ENCODE measurements at regions not wholly inside any gene's neighbourhood (a gene's known extent, or its start where the extent isn't known, plus 50 kb on each side); places are given as distances from the start of the nearest gene placed in this dataset.

DNA sequence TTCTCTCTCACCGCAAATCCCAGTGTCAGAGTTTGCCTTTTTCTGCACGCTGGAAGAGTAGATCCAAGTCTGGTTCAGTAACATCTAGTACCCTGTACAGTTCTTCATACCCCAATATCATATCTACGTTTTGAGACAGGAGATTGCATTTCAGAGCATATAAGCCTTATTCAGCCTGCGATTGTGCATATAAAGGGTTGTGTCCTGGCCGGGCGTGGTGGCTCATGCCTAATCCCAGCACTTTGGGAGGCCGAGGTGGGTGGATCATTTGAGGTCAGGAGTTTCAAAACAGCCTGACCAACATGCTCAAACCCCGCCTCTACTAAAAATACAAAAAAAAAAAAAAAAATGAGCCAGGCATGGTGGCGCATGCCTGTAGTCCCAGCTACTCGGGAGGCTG, 104.9 kb downstream of the MTNR1B start:
- Histone ChIP-seq H3K9me3 (ENCODE audit: insufficient read depth, low read length) (no peaks in the 10 kb centered on the region), H3K27me3 (ENCODE audit: low read depth, low read length) (peaks cover 21% of the 10 kb centered on the region), H3K27ac (ENCODE audit: low read length) (no peak overlapping the region), H3K4me2 (ENCODE audit: low read length) (no peak overlapping the region), H3K4me1 (ENCODE audit: low read length) (peaks cover 16% of the 10 kb centered on the region), H4K20me1 (ENCODE audit: insufficient read depth, low read length) (no peaks in the 10 kb centered on the region), H3K9ac (ENCODE audit: low read length) (no peak overlapping the region), H3K4me3 (ENCODE audit: low read length) (no peak overlapping the region), H2AFZ (ENCODE audit: low read depth, low read length) (no peak overlapping the region), H3K36me3 (replicated peaks; ENCODE audit: low read depth, low read length) (no peaks in the 10 kb centered on the region), H3K79me2 (ENCODE audit: low read length) (no peaks in the 10 kb centered on the region)
- no peak for TF ChIP-seq CTCF (IDR thresholded peaks at IDR 0.05; ENCODE audit: low read depth, low read length)
- no peak for TF ChIP-seq EZH2phosphoT487 (IDR thresholded peaks at IDR 0.05; ENCODE audit: low read depth)

DNA sequence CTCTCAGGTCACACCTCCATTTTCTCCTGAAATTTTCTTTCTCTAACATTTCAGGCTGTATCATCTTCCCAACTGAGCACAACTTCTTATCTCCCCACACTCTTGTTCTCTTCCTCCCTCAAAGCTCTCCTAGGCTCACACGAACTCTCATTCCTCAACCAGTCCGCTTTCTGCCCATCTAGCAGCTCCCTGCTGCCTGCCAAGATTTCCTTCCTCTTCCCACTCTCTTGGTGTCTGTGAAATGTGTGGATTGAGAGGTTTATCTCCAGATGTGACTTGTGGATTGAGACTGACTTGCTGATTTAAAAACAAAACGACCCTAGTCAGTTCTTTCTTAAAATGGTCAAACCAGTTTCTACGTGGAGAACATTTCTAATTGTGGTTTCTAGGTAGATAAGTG, 106.3 kb downstream of the MTNR1B start:
- Histone ChIP-seq H4K20me1 (ENCODE audit: insufficient read depth, low read length) (no peaks in the 10 kb centered on the region), H3K27me3 (ENCODE audit: low read depth, low read length) (peaks cover 26% of the 10 kb centered on the region), H3K4me2 (ENCODE audit: low read length) (no peak overlapping the region), H3K9me3 (ENCODE audit: insufficient read depth, low read length) (no peaks in the 10 kb centered on the region), H2AFZ (ENCODE audit: low read depth, low read length) (no peak overlapping the region), H3K9ac (ENCODE audit: low read length) (no peak overlapping the region), H3K4me1 (ENCODE audit: low read length) (peaks cover 16% of the 10 kb centered on the region), H3K79me2 (ENCODE audit: low read length) (no peaks in the 10 kb centered on the region), H3K4me3 (ENCODE audit: low read length) (no peak overlapping the region), H3K27ac (ENCODE audit: low read length) (no peak overlapping the region), H3K36me3 (replicated peaks; ENCODE audit: low read depth, low read length) (no peaks in the 10 kb centered on the region)
- no peak for TF ChIP-seq CTCF (IDR thresholded peaks at IDR 0.05; ENCODE audit: low read depth, low read length)

DNA sequence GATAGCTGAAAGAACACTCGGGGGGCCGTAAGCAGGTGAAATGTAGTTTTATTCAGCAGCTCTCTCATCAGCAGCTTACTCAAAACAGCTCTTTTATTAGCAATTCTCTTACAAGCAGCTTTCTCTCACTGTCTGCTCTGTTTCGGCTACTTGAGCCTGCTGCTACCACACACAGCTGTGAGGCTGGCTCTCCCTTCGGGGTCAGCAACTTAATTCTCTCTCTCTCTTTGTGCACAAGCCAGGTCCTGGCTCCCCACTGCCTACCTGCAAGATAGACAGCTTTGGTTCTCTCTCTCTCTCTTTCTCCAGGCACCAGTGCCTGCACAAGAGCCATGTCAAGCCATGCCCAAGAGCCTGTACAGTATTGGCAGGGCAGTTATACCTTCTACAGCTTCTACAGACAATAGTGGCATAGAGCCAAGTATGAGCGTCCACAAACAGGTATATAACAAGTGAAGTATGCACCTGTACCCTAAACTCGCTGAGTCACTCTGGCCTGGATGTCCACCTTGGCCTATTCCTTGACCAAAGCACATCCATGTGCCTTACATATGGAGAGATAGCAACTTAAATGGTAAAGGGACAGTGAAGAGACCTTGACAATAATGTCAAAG, 110.8 kb downstream of the MTNR1B start:
- no peak overlapping the region for H3K27ac ChIP-seq (ENCODE audit: low read length)
- no peak overlapping the region for H3K4me3 ChIP-seq (ENCODE audit: low read length)
- H3K36me3 ChIP-seq (replicated peaks; ENCODE audit: low read depth, low read length), result no peaks in the 10 kb centered on the region
- no peaks in the 10 kb centered on the region for H3K9me3 ChIP-seq (ENCODE audit: insufficient read depth, low read length)
- H4K20me1 ChIP-seq (ENCODE audit: insufficient read depth, low read length), result no peaks in the 10 kb centered on the region
- no peak overlapping the region for H3K4me2 ChIP-seq (ENCODE audit: low read length)
- no peaks in the 10 kb centered on the region for H3K79me2 ChIP-seq (ENCODE audit: low read length)
- peaks cover 31% of the 10 kb centered on the region for H3K27me3 ChIP-seq (ENCODE audit: low read depth, low read length)
- no peak overlapping the region for H3K9ac ChIP-seq (ENCODE audit: low read length)
- H2AFZ ChIP-seq (ENCODE audit: low read depth, low read length), result no peak overlapping the region
- H3K4me1 ChIP-seq (ENCODE audit: low read length), result peaks cover 32% of the 10 kb centered on the region
- TF ChIP-seq EZH2phosphoT487 (IDR thresholded peaks at IDR 0.05; ENCODE audit: low read depth), result no peak
- TF ChIP-seq CTCF (IDR thresholded peaks at IDR 0.05; ENCODE audit: low read depth, low read length), result no peak

DNA sequence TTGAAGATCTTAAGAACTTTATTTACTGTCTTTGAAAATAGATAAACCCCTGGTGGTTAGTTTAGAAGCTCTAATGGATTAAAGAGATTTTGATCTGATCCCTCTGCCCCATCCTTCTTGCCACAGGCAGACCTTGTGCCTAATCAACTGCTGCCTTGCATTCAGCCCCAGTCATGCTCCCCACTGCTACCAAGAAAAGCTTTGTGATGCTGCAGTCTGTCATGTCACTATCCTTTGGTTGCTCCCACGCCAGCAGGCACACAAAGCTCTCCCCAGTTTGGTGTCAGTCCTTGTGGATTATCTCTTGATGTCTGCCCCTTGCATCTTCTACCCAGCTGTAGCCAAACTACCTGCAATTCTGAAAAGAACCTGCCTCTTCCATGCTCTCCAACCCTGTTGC, 112.2 kb downstream of the MTNR1B start:
- H3K4me2 ChIP-seq (ENCODE audit: low read length), result no peak overlapping the region
- no peaks in the 10 kb centered on the region for H3K79me2 ChIP-seq (ENCODE audit: low read length)
- H3K36me3 ChIP-seq (replicated peaks; ENCODE audit: low read depth, low read length), result no peaks in the 10 kb centered on the region
- peaks cover 30% of the 10 kb centered on the region for H3K4me1 ChIP-seq (ENCODE audit: low read length)
- no peaks in the 10 kb centered on the region for H3K9me3 ChIP-seq (ENCODE audit: insufficient read depth, low read length)
- H4K20me1 ChIP-seq (ENCODE audit: insufficient read depth, low read length), result no peaks in the 10 kb centered on the region
- peaks cover 21% of the 10 kb centered on the region for H3K27me3 ChIP-seq (ENCODE audit: low read depth, low read length)
- no peak overlapping the region for H3K9ac ChIP-seq (ENCODE audit: low read length)
- TF ChIP-seq CTCF (IDR thresholded peaks at IDR 0.05; ENCODE audit: low read depth, low read length) (no peak), EZH2phosphoT487 (IDR thresholded peaks at IDR 0.05; ENCODE audit: low read depth) (no peak)
- H3K4me3 ChIP-seq (ENCODE audit: low read length), result no peak overlapping the region
- no peak overlapping the region for H2AFZ ChIP-seq (ENCODE audit: low read depth, low read length)
- H3K27ac ChIP-seq (ENCODE audit: low read length), result no peak overlapping the region
